Spleen (tissue), 11 donors: ENCODE measurements at regions not wholly inside any gene's neighbourhood (a gene's known extent, or its start where the extent isn't known, plus 50 kb on each side); places are given as distances from the start of the nearest gene placed in this dataset.

Source experiments
- DNase-seq: peaks from one replicate; pipeline ENCODE4 v3.0.0-alpha.2; 2020
- H3K27ac ChIP-seq, 8 donors: fragments of 200-600 bp; sonication (generic) in 7 of 8; 1 replicate in 4 of 8; 2 replicates in 4 of 8; pipeline versions ENCODE4 v1.5.0 to v1.8.0; 2016 to 2021; ENCODE audit warnings: inconsistent platforms in 4 of 8, mild to moderate bottlenecking in 4 of 8, moderate library complexity in 1 of 8
- H3K27me3 ChIP-seq, 7 donors: fragments of 200-600 bp; sonication (generic) in 6 of 7; replicated peaks in 1 of 7; 1 replicate in 4 of 7; 2 replicates in 3 of 7; pipeline versions ENCODE4 v1.5.0 to v1.8.0; 2016 to 2021; ENCODE audit warnings: inconsistent platforms in 3 of 7, mild to moderate bottlenecking in 1 of 7
- H3K36me3 ChIP-seq, 6 donors: fragments of 200-600 bp; sonication (generic) in 5 of 6; 1 replicate in 4 of 6; 2 replicates in 2 of 6; pipeline versions ENCODE4 v1.5.0 to v1.8.0; 2016 to 2021; ENCODE audit warnings: inconsistent platforms in 2 of 6
- H3K4me1 ChIP-seq, 6 donors: fragments of 200-600 bp; sonication (generic) in 5 of 6; 1 replicate in 3 of 6; 2 replicates in 3 of 6; pipeline versions ENCODE4 v1.5.0 to v1.8.0; 2016 to 2021; ENCODE audit warnings: inconsistent platforms in 3 of 6
- H3K4me3 ChIP-seq, 8 donors: fragments of 200-600 bp; sonication (generic) in 7 of 8; 1 replicate in 4 of 8; 2 replicates in 4 of 8; pipeline versions ENCODE4 v1.5.0 to v1.8.0; 2016 to 2021; ENCODE audit warnings: inconsistent platforms in 4 of 8, mild to moderate bottlenecking in 4 of 8, moderate library complexity in 2 of 8
- H3K9me3 ChIP-seq, 8 donors: fragments of 200-600 bp; sonication (generic) in 7 of 8; 1 replicate in 4 of 8; 2 replicates in 4 of 8; pipeline versions ENCODE4 v1.5.0 to v1.8.0; 2016 to 2021; ENCODE audit warnings: inconsistent platforms in 4 of 8
- POLR2A ChIP-seq, 3 donors: fragments of 450-650 bp; IDR thresholded peaks; one replicate each; pipeline ENCODE4 v1.5.1; 2017; ENCODE audit warnings: antibody characterized with exemption in 3 of 3, mild to moderate bottlenecking in 1 of 3
- POLR2AphosphoS5 ChIP-seq, 3 donors: sonication (generic); formaldehyde crosslinking; IDR thresholded peaks; one replicate each; pipeline ENCODE4 v1.5.1; 2017; ENCODE audit warnings: antibody characterized with exemption in 3 of 3
- WGBS, 5 donors: extraction: QIAGEN DNeasy Blood & Tissue Kit in 3 of 5; methylation state at CpG; one replicate each; pipeline versions ENCODE4 v1.1.5 to v1.1.7; 2013 to 2018; 5-methylcytosine and 5-hydroxymethylcytosine counted together
- intact Hi-C: fragments of 100-400 bp; cut with DNase I; formaldehyde crosslinking; loops from one replicate; pipeline ENCODE4 v1.15.0; 2023; ENCODE audit warnings: low total_unique reads
- TF ChIP-seq, protein P1 (sequence below), 11 experiments: fragments of 200-600 bp in 7 of 11; fragments of 450-650 bp in 4 of 11; sonication (generic) in 4 of 11; IDR thresholded peaks in 8 of 11; conservative IDR thresholded peaks in 3 of 11; 1 replicate in 7 of 11; 2 replicates in 4 of 11; pipeline versions ENCODE4 v1.4.0 to v1.8.0; 2016 to 2021; ENCODE audit warnings: antibody characterized with exemption in 11 of 11, inconsistent platforms in 4 of 11, mild to moderate bottlenecking in 1 of 11
- donor health status: healthy with polysubstance abuse.
- donor health status: DM: no; HTN: no; CAD: no; lungs with moderate emphysema.
- donor health status: DM: no; HTN: no; CAD: no.
- donor health status: Bipolar disorder and iron deficiency.
- donor health status: healthy.
- donor health status: DM: no; HTN: no; CAD: no.
- donor health status: DM: yes; HTN: yes; CAD: no.

DNA sequence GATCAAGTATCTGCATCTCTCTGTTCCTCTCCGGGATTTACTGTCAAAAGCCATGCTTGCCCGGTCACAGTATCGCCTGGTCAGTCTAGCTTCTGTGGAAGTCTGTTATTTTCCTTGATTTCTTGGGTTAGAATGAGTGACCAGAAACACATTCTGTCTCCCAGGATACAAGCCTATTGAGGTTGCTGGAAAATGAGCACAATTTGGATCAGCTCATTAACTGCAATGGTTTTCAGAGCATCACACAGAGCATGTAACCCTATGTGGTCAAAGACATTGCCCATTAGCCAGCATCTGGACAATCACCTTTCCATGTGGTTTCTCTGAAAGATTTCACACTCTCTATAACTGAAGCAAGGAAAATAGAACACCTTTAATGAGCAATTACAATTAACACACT is 124.2 kb upstream of the FAM98A start:
- 61 to 93% (median 69%) methylated on average over 3 of the region's 3 CpGs for WGBS, 5 donors
- DNase-seq, result no peak
- no peak for TF ChIP-seq POLR2A (IDR thresholded peaks at IDR 0.05)
- no peak for TF ChIP-seq POLR2AphosphoS5 (IDR thresholded peaks at IDR 0.05)
- TF ChIP-seq, protein P1, sequence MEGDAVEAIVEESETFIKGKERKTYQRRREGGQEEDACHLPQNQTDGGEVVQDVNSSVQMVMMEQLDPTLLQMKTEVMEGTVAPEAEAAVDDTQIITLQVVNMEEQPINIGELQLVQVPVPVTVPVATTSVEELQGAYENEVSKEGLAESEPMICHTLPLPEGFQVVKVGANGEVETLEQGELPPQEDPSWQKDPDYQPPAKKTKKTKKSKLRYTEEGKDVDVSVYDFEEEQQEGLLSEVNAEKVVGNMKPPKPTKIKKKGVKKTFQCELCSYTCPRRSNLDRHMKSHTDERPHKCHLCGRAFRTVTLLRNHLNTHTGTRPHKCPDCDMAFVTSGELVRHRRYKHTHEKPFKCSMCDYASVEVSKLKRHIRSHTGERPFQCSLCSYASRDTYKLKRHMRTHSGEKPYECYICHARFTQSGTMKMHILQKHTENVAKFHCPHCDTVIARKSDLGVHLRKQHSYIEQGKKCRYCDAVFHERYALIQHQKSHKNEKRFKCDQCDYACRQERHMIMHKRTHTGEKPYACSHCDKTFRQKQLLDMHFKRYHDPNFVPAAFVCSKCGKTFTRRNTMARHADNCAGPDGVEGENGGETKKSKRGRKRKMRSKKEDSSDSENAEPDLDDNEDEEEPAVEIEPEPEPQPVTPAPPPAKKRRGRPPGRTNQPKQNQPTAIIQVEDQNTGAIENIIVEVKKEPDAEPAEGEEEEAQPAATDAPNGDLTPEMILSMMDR (IDR thresholded peaks at IDR 0.05 in 8 of 11, conservative IDR thresholded peaks at IDR 0.05 in 3 of 11), result no peak
- Histone ChIP-seq H3K9me3 (peaks cover 0 to 6% (median 0%) of the 10 kb centered on the region in 8 donors), H3K27ac (no peak overlapping the region), H3K36me3 (no peaks in the 10 kb centered on the region), H3K27me3 (no peaks in the 10 kb centered on the region), H3K4me3 (no peak overlapping the region), H3K4me1 (no peaks in the 10 kb centered on the region)
- intact Hi-C loops, result no loop called here

DNA sequence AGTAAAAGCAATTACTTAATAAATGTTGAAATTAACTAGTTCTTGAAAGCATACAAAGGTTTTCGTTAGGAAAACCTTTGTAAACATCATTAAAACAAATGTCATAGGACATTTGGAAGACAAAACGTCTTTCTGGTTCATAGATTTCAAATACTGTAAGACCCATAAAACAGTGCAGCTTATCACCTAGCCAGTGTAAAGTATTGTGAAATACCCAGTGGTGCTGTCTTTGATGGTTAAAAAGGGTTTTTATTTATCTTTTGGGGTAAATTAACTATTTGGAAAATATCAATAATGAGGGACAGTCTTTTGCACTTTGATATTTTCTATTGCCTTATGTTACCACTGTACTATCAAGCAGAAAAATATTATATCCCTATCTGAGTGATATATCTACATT is 120.0 kb upstream of the FAM98A start:
- no peaks in the 10 kb centered on the region for H3K9me3 ChIP-seq
- no peaks in the 10 kb centered on the region for H3K27me3 ChIP-seq
- no peak overlapping the region for H3K27ac ChIP-seq
- intact Hi-C loops, result no loop called here
- 32 to 74% (median 40%) methylated on average over 2 of the region's 2 CpGs for WGBS, 5 donors
- no peak overlapping the region for H3K4me3 ChIP-seq
- TF ChIP-seq, protein P1 (IDR thresholded peaks at IDR 0.05 in 8 of 11, conservative IDR thresholded peaks at IDR 0.05 in 3 of 11), result no peak
- TF ChIP-seq POLR2A (IDR thresholded peaks at IDR 0.05) (no peak), POLR2AphosphoS5 (IDR thresholded peaks at IDR 0.05) (no peak)
- no peaks in the 10 kb centered on the region for H3K4me1 ChIP-seq
- no peak for DNase-seq
- H3K36me3 ChIP-seq, result no peaks in the 10 kb centered on the region

DNA sequence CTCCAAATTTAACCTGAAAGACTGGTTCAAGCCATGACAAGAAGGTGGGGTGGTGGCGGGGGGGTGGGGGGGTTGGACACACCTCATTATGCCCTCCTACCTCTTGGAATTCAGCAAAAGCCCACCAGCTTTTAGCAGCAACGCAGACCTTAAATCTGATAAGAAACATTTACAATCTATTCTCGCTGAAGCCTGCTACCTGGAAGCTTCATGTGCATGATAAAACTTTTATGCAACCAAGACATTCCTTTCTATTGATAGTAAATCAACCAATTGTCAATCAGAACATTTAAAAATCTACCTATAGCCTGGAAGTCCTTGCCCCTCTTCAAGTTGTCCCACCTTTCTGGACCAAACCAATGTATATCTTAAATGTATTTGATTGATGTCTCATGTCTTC is 113.6 kb upstream of the FAM98A start:
- Histone ChIP-seq H3K27ac (no peak overlapping the region), H3K27me3 (no peaks in the 10 kb centered on the region), H3K9me3 (peaks cover 0 to 6% (median 0%) of the 10 kb centered on the region in 8 donors), H3K4me3 (no peak overlapping the region), H3K4me1 (no peaks in the 10 kb centered on the region), H3K36me3 (no peaks in the 10 kb centered on the region)
- TF ChIP-seq POLR2A (IDR thresholded peaks at IDR 0.05) (no peak), POLR2AphosphoS5 (IDR thresholded peaks at IDR 0.05) (no peak)
- TF ChIP-seq, protein P1 (IDR thresholded peaks at IDR 0.05 in 8 of 11, conservative IDR thresholded peaks at IDR 0.05 in 3 of 11), result no peak
- intact Hi-C loops, result no loop called here
- DNase-seq, result no peak
- 59 to 89% (median 89%) methylated on average over 3 of the region's 3 CpGs for WGBS, 5 donors

DNA sequence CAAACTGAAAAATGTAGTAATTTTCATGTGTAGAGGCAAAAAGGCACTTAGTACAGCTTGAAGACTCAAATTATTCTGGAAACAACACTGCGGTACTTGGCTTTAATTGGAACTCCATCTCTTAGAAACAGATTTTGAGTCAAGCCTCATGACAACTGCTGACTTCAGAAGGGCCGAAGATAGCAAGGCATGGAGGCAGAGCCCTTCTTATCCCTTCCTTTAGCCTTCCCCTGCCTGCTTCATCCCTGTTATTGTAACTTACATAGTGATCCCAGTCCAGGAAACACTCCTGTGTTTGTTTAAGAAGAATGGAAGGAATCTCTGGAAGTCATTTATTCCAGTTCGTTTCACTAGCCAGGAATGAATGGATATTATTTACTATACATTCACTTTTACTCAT is 110.9 kb upstream of the FAM98A start:
- WGBS, 5 donors, result 85 to 89% (median 86%) methylated on average over 3 of the region's 3 CpGs
- no peak overlapping the region for H3K27ac ChIP-seq
- no peak for DNase-seq
- H3K4me3 ChIP-seq, result no peak overlapping the region
- intact Hi-C loops, result no loop called here
- no peaks in the 10 kb centered on the region for H3K36me3 ChIP-seq
- TF ChIP-seq, protein P1 (IDR thresholded peaks at IDR 0.05 in 8 of 11, conservative IDR thresholded peaks at IDR 0.05 in 3 of 11), result no peak
- TF ChIP-seq POLR2AphosphoS5 (IDR thresholded peaks at IDR 0.05), result no peak
- no peak for TF ChIP-seq POLR2A (IDR thresholded peaks at IDR 0.05)
- peaks cover 0 to 6% (median 0%) of the 10 kb centered on the region in 8 donors for H3K9me3 ChIP-seq
- H3K27me3 ChIP-seq, result no peaks in the 10 kb centered on the region
- no peaks in the 10 kb centered on the region for H3K4me1 ChIP-seq
